ENCODE measurements at regions not wholly inside any gene's neighbourhood (a gene's known extent, or its start where the extent isn't known, plus 50 kb on each side); places are given as distances from the start of the nearest gene placed in this dataset.

- TF ChIP-seq EZH2 (IDR thresholded peaks at IDR 0.05; ENCODE audit: borderline replicate concordance, insufficient read depth, low read length, poor library complexity, severe bottlenecking) = no peak
- no peak for TF ChIP-seq TAF1 (IDR thresholded peaks at IDR 0.05; ENCODE audit: low read depth)
- TF ChIP-seq, protein P1, sequence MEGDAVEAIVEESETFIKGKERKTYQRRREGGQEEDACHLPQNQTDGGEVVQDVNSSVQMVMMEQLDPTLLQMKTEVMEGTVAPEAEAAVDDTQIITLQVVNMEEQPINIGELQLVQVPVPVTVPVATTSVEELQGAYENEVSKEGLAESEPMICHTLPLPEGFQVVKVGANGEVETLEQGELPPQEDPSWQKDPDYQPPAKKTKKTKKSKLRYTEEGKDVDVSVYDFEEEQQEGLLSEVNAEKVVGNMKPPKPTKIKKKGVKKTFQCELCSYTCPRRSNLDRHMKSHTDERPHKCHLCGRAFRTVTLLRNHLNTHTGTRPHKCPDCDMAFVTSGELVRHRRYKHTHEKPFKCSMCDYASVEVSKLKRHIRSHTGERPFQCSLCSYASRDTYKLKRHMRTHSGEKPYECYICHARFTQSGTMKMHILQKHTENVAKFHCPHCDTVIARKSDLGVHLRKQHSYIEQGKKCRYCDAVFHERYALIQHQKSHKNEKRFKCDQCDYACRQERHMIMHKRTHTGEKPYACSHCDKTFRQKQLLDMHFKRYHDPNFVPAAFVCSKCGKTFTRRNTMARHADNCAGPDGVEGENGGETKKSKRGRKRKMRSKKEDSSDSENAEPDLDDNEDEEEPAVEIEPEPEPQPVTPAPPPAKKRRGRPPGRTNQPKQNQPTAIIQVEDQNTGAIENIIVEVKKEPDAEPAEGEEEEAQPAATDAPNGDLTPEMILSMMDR (IDR thresholded peaks at IDR 0.05; ENCODE audit: poor library complexity, severe bottlenecking) = no peak
- TF ChIP-seq SMC3 (conservative IDR thresholded peaks at IDR 0.05; ENCODE audit: poor library complexity) = no peak
- TF ChIP-seq POLR2AphosphoS5 (IDR thresholded peaks at IDR 0.05) = no peak
- no peak for TF ChIP-seq RAD21 (conservative IDR thresholded peaks at IDR 0.05)
Observed at GRCh38 chr10:16231734-16232435, 204.9 kb upstream of the PTER start.
